DND-41 (cell line): ENCODE measurements at regions not wholly inside any gene's neighbourhood (a gene's known extent, or its start where the extent isn't known, plus 50 kb on each side); places are given as distances from the start of the nearest gene placed in this dataset.

ENCODE experiments used
- EZH2 ChIP-seq: IDR thresholded peaks from 3 replicates; pipeline ENCODE4 v1.6.1; 2012; ENCODE audit warnings: borderline replicate concordance, low read depth, mild to moderate bottlenecking, moderate library complexity, low read length, inconsistent platforms; ENCODE audit not compliant: severe bottlenecking
- TF ChIP-seq, protein P1 (sequence below): IDR thresholded peaks from 2 replicates; pipeline ENCODE4 v1.5.1; 2012; ENCODE audit warnings: borderline replicate concordance, low read length, moderate library complexity, mild to moderate bottlenecking; ENCODE audit not compliant: poor library complexity, severe bottlenecking; ENCODE audit errors: extremely low read depth

DNA sequence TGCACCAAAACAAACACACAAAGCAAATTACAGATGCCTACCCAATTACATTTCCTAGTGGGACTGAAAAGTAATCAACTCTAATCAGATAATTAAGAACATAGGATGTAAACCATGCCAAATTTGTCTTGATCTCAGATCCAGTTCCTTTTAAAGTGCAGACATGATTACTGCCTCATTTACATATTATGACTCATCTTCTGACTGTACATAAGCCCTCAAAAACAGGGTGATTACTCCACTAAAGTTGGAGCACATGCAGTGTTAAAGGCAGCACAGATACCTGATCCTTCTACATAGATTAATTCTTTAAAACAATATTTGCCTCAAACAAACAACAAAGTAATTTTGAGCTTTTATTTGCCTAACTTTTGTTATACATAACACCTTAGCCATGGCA lies 337.2 kb downstream of the RPS29 start:
- TF ChIP-seq, protein P1, sequence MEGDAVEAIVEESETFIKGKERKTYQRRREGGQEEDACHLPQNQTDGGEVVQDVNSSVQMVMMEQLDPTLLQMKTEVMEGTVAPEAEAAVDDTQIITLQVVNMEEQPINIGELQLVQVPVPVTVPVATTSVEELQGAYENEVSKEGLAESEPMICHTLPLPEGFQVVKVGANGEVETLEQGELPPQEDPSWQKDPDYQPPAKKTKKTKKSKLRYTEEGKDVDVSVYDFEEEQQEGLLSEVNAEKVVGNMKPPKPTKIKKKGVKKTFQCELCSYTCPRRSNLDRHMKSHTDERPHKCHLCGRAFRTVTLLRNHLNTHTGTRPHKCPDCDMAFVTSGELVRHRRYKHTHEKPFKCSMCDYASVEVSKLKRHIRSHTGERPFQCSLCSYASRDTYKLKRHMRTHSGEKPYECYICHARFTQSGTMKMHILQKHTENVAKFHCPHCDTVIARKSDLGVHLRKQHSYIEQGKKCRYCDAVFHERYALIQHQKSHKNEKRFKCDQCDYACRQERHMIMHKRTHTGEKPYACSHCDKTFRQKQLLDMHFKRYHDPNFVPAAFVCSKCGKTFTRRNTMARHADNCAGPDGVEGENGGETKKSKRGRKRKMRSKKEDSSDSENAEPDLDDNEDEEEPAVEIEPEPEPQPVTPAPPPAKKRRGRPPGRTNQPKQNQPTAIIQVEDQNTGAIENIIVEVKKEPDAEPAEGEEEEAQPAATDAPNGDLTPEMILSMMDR, result no peak
- no peak for TF ChIP-seq EZH2
